PC-3 (cell line): ENCODE measurements at regions not wholly inside any gene's neighbourhood (a gene's known extent, or its start where the extent isn't known, plus 50 kb on each side); places are given as distances from the start of the nearest gene placed in this dataset.

Source experiments
- ATAC-seq: fragments of 200-7000 bp; cut with Tn5 transposase; 2 replicates; pipeline ENCODE4 v1.9.1; 2020; ENCODE audit warnings: mild to moderate bottlenecking, moderate library complexity
- BruUV-seq: library from RNA; stranded (reverse); fragments of 400-500 nt; replicated peaks from 2 replicates; lab custom pipeline; 2021; lab: Mats Ljungman, UMichigan
- CTCF ChIA-PET: fragments of 300-600 bp; sonication (Branson Sonifier 250); formaldehyde crosslinking; loops from one replicate; lab custom pipeline; 2022; ENCODE audit warnings: antibody characterized with exemption; lab: Charles Lee
- POLR2A ChIA-PET: fragments of 300-600 bp; sonication (Branson Sonifier 250); formaldehyde crosslinking; loops from one replicate; lab custom pipeline; 2022; ENCODE audit warnings: antibody characterized with exemption; ENCODE audit not compliant: unreplicated experiment; lab: Charles Lee
- DNase-seq: peaks from one replicate; pipeline ENCODE4 v3.0.0-alpha.2; 2015
- H2AFZ ChIP-seq: fragments of 300-600 bp; sonication (generic); 2 replicates; pipeline ENCODE4 v1.6.0; 2016; ENCODE audit warnings: antibody characterized with exemption, low read length
- H3F3A ChIP-seq: fragments of 300-600 bp; sonication (generic); one replicate; pipeline ENCODE4 v1.6.0; 2017; ENCODE audit warnings: antibody characterized with exemption, low read length, control low read depth, mild to moderate bottlenecking; ENCODE audit not compliant: unreplicated experiment
- H3K27ac ChIP-seq: fragments of 300-600 bp; sonication (generic); 2 replicates; pipeline ENCODE4 v1.5.1; 2016; ENCODE audit warnings: mild to moderate bottlenecking, low read length
- H3K27me3 ChIP-seq: fragments of 300-600 bp; sonication (generic); 2 replicates; pipeline ENCODE4 v1.6.1; 2016; ENCODE audit warnings: low read length, mixed read lengths
- H3K36me3 ChIP-seq: fragments of 300-600 bp; sonication (generic); 2 replicates; pipeline ENCODE4 v1.6.1; 2016; ENCODE audit warnings: low read depth, mixed run types, low read length, mixed read lengths
- H3K4me1 ChIP-seq: fragments of 300-600 bp; sonication (generic); 2 replicates; pipeline ENCODE4 v1.5.1; 2016; ENCODE audit warnings: low read length; ENCODE audit not compliant: insufficient read depth
- H3K4me2 ChIP-seq: fragments of 300-600 bp; sonication (generic); 2 replicates; pipeline ENCODE4 v1.6.0; 2016; ENCODE audit warnings: low read length
- H3K4me3 ChIP-seq: fragments of 300-600 bp; sonication (generic); 2 replicates; pipeline ENCODE4 v1.5.1; 2016; ENCODE audit warnings: mild to moderate bottlenecking, low read length, mixed read lengths
- H3K79me2 ChIP-seq: fragments of 300-600 bp; sonication (generic); 2 replicates; pipeline ENCODE4 v1.6.1; 2017; ENCODE audit warnings: low read length, mixed read lengths
- H3K9ac ChIP-seq: fragments of 300-600 bp; sonication (generic); 2 replicates; pipeline ENCODE4 v1.6.0; 2016; ENCODE audit warnings: mild to moderate bottlenecking, low read length
- H3K9me2 ChIP-seq: fragments of 300-600 bp; sonication (generic); replicated peaks from 2 replicates; pipeline ENCODE4 v1.6.1; 2016; ENCODE audit warnings: mixed run types, low read length, mixed read lengths
- H3K9me3 ChIP-seq: fragments of 300-600 bp; sonication (generic); 2 replicates; pipeline ENCODE4 v1.6.1; 2016; ENCODE audit warnings: low read length, mixed read lengths
- H4K20me1 ChIP-seq: fragments of 300-600 bp; sonication (generic); 2 replicates; pipeline ENCODE4 v1.6.1; 2016; ENCODE audit warnings: low read length, mixed read lengths
- EZH2 ChIP-seq: fragments of 300-600 bp; sonication (generic); IDR thresholded peaks from one replicate; pipeline ENCODE4 v1.6.1; 2017; ENCODE audit warnings: antibody characterized with exemption, mild to moderate bottlenecking, low read length; ENCODE audit not compliant: unreplicated experiment
- EZH2phosphoT487 ChIP-seq: fragments of 300-600 bp; sonication (generic); IDR thresholded peaks from 2 replicates; pipeline ENCODE4 v1.6.1; 2018; ENCODE audit warnings: mild to moderate bottlenecking, antibody characterized with exemption, low read length, borderline replicate concordance
- intact Hi-C: fragments of 100-400 bp; cut with micrococcal nuclease; formaldehyde crosslinking; loops from 2 replicates; pipeline ENCODE4 v1.9.0; 2023
- TF ChIP-seq, protein P1 (sequence below): fragments of 300-600 bp; sonication (generic); conservative IDR thresholded peaks from 2 replicates; pipeline ENCODE4 v1.5.1; 2017; ENCODE audit warnings: antibody characterized with exemption, low read depth, mild to moderate bottlenecking, low read length

DNA sequence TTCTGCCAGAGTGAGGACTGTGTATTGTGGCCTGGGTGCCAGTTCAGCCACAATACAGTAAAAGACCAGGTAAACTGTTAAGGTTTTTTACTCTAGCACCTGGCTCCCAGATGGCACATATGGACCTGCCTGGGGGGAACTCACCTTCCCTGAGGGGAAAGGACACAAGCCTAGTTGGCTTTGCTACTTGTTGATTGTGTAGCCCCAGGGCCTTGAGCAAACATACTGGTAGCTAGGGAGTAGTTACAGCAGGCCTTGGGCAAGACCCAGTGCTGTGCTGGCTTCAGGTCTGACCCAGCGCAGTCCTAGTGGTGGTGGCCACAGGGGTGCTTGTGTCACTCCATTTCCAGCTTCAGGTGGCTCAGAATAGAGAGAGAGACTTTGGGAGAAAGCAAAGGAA, 216.4 kb downstream of the KLHL28 start:
- Histone ChIP-seq H2AFZ (no peak overlapping the region), H3K4me2 (no peak overlapping the region), H3F3A (no peaks in the 10 kb centered on the region), H3K9me2 (no peaks in the 10 kb centered on the region), H3K4me1 (no peaks in the 10 kb centered on the region), H3K9ac (no peak overlapping the region), H3K4me3 (no peak overlapping the region), H3K27ac (no peak overlapping the region), H3K79me2 (no peaks in the 10 kb centered on the region), H3K27me3 (no peaks in the 10 kb centered on the region), H3K9me3 (no peaks in the 10 kb centered on the region), H3K36me3 (no peaks in the 10 kb centered on the region), H4K20me1 (no peaks in the 10 kb centered on the region)
- ChIA-PET CTCF (no interaction called here), POLR2A (no interaction called here)
- intact Hi-C loops = no loop called here
- DNase-seq = no peak
- ATAC-seq = no peak
- BruUV-seq = no TSS peak
- TF ChIP-seq EZH2phosphoT487 (no peak), EZH2 (no peak)

GRCh38 chr14:44742202-44742601, 219.5 kb downstream of the KLHL28 start:
- ChIA-PET POLR2A (no interaction called here), CTCF (no interaction called here)
- no TSS peak for BruUV-seq
- no peaks in the 10 kb centered on the region for H3K9me2 ChIP-seq
- no peaks in the 10 kb centered on the region for H3K27me3 ChIP-seq
- no peaks in the 10 kb centered on the region for H3K36me3 ChIP-seq
- no peaks in the 10 kb centered on the region for H3K79me2 ChIP-seq
- H3K4me2 ChIP-seq = no peak overlapping the region
- no peaks in the 10 kb centered on the region for H4K20me1 ChIP-seq
- no peaks in the 10 kb centered on the region for H3K4me1 ChIP-seq
- TF ChIP-seq, protein P1, sequence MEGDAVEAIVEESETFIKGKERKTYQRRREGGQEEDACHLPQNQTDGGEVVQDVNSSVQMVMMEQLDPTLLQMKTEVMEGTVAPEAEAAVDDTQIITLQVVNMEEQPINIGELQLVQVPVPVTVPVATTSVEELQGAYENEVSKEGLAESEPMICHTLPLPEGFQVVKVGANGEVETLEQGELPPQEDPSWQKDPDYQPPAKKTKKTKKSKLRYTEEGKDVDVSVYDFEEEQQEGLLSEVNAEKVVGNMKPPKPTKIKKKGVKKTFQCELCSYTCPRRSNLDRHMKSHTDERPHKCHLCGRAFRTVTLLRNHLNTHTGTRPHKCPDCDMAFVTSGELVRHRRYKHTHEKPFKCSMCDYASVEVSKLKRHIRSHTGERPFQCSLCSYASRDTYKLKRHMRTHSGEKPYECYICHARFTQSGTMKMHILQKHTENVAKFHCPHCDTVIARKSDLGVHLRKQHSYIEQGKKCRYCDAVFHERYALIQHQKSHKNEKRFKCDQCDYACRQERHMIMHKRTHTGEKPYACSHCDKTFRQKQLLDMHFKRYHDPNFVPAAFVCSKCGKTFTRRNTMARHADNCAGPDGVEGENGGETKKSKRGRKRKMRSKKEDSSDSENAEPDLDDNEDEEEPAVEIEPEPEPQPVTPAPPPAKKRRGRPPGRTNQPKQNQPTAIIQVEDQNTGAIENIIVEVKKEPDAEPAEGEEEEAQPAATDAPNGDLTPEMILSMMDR = no peak
- TF ChIP-seq EZH2 (no peak), EZH2phosphoT487 (no peak)
- no peaks in the 10 kb centered on the region for H3F3A ChIP-seq
- H2AFZ ChIP-seq = no peak overlapping the region
- H3K4me3 ChIP-seq = no peak overlapping the region
- DNase-seq (no peak), ATAC-seq (no peak)
- no peaks in the 10 kb centered on the region for H3K9me3 ChIP-seq
- H3K9ac ChIP-seq = no peak overlapping the region
- intact Hi-C loops = no loop called here
- H3K27ac ChIP-seq = no peak overlapping the region

- H3K9me2 ChIP-seq = no peaks in the 10 kb centered on the region
- no peak overlapping the region for H3K27ac ChIP-seq
- H3K4me3 ChIP-seq = no peak overlapping the region
- ATAC-seq (no peak; the same call in 1 of the 2 replicates), DNase-seq (no peak)
- H3F3A ChIP-seq = no peaks in the 10 kb centered on the region
- CTCF ChIA-PET = no interaction called here
- no peaks in the 10 kb centered on the region for H3K27me3 ChIP-seq
- H3K9ac ChIP-seq = no peak overlapping the region
- H3K79me2 ChIP-seq = no peaks in the 10 kb centered on the region
- H4K20me1 ChIP-seq = no peaks in the 10 kb centered on the region
- POLR2A ChIA-PET = interaction anchor here (0.5 kb wide), 1 partner anchor 86 kb away, joined by 3 read pairs; no protein-coding TSS in a partner anchor
- no peak for TF ChIP-seq EZH2phosphoT487
- TF ChIP-seq, protein P1 = no peak
- TF ChIP-seq EZH2 = no peak
- H3K36me3 ChIP-seq = no peaks in the 10 kb centered on the region
- no peak overlapping the region for H2AFZ ChIP-seq
- no TSS peak for BruUV-seq
- H3K9me3 ChIP-seq = no peaks in the 10 kb centered on the region
- H3K4me2 ChIP-seq = no peak overlapping the region
- H3K4me1 ChIP-seq = no peaks in the 10 kb centered on the region
- intact Hi-C loops = no loop called here
Observed at GRCh38 chr14:44741431-44741830, 220.3 kb downstream of the KLHL28 start.
